Uterus (tissue), 3 donors: ENCODE measurements at regions not wholly inside any gene's neighbourhood (a gene's known extent, or its start where the extent isn't known, plus 50 kb on each side); places are given as distances from the start of the nearest gene placed in this dataset.

Experiments
- DNase-seq, 2 donors: peaks; one replicate each; pipeline ENCODE4 v3.0.0-alpha.2; 2019 to 2020
- H3K27ac ChIP-seq, 2 donors: fragments of 200-600 bp; sonication (generic); 1 replicate in 1 of 2; 2 replicates in 1 of 2; pipeline ENCODE4 v1.5.1; 2016 to 2018
- H3K27me3 ChIP-seq, 2 donors: fragments of 200-600 bp; sonication (generic); one replicate each; pipeline ENCODE4 v1.5.1; 2018 to 2019; ENCODE audit warnings: control low read depth in 1 of 2
- H3K36me3 ChIP-seq, 2 donors: fragments of 200-600 bp; sonication (generic); one replicate each; pipeline ENCODE4 v1.5.1; 2019; ENCODE audit warnings: control low read depth in 1 of 2
- H3K4me1 ChIP-seq, 2 donors: fragments of 200-600 bp; sonication (generic); one replicate each; pipeline ENCODE4 v1.5.1; 2018 to 2019; ENCODE audit warnings: control low read depth in 1 of 2
- H3K4me3 ChIP-seq, 2 donors: fragments of 200-600 bp; sonication (generic); 1 replicate in 1 of 2; 2 replicates in 1 of 2; pipeline ENCODE4 v1.5.1; 2018 to 2019; ENCODE audit warnings: mild to moderate bottlenecking in 1 of 2
- H3K9me3 ChIP-seq, 2 donors: fragments of 200-600 bp; sonication (generic); one replicate each; pipeline ENCODE4 v1.5.1; 2019; ENCODE audit warnings: control low read depth in 1 of 2
- CTCF ChIP-seq, 4 experiments: fragments of 200-600 bp in 2 of 4; fragments of 450-650 bp in 2 of 4; sonication (generic) in 2 of 4; IDR thresholded peaks; one replicate each; pipeline ENCODE4 v1.5.1; 2016 to 2019; ENCODE audit warnings: antibody characterized with exemption in 4 of 4, mild to moderate bottlenecking in 2 of 4, moderate library complexity in 1 of 4
- POLR2A ChIP-seq, 2 donors: fragments of 450-650 bp; IDR thresholded peaks; one replicate each; pipeline ENCODE4 v1.6.1; 2016; ENCODE audit warnings: antibody characterized with exemption in 2 of 2, mild to moderate bottlenecking in 1 of 2, moderate library complexity in 1 of 2
- intact Hi-C: fragments of 100-400 bp; cut with DNase I; formaldehyde crosslinking; loops from one replicate; pipeline ENCODE4 v1.15.1; 2023; ENCODE audit warnings: low total_unique reads
- donor health status: DM: yes; HTN: yes; CAD: no.

- Histone ChIP-seq H3K27ac (no peak overlapping the region), H3K36me3 (no peaks in the 10 kb centered on the region), H3K4me1 (no peaks in the 10 kb centered on the region), H3K9me3 (no peaks in the 10 kb centered on the region), H3K4me3 (no peak overlapping the region), H3K27me3 (no peaks in the 10 kb centered on the region)
- DNase-seq = no peak
- TF ChIP-seq CTCF (IDR thresholded peaks at IDR 0.05) (no peak), POLR2A (IDR thresholded peaks at IDR 0.05) (no peak)
- intact Hi-C loops = no loop called here
These were observed 120.6 kb upstream of the CDKN3 start for GRCh38 chr14:54275997-54276725.

DNA sequence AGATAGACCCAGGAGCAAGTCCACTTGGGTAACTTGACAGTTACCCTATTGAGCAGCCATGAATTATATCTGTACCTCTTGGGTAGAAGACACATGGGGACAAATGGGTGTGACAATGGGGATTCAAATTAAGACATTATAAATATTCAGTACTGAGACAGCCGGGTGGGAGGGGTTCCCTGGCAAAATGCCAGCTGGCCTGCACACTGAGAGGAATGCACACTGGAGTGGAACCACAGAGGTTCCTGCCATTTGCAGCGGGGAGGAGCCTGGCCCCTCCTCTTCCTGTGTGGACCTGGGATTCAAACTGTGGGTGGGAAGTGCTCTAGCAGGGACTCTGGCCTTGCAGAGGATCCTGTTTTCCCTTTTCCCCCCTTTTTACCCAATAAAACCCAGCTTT is 118.7 kb upstream of the CDKN3 start:
- Histone ChIP-seq H3K36me3 (no peaks in the 10 kb centered on the region), H3K4me3 (no peak overlapping the region), H3K9me3 (no peaks in the 10 kb centered on the region), H3K4me1 (no peaks in the 10 kb centered on the region), H3K27me3 (no peaks in the 10 kb centered on the region), H3K27ac (no peak overlapping the region)
- intact Hi-C loops = no loop called here
- TF ChIP-seq CTCF (IDR thresholded peaks at IDR 0.05) (no peak), POLR2A (IDR thresholded peaks at IDR 0.05) (no peak)
- DNase-seq = no peak

- Histone ChIP-seq H3K9me3 (no peaks in the 10 kb centered on the region), H3K27ac (no peak overlapping the region), H3K4me1 (no peaks in the 10 kb centered on the region), H3K36me3 (no peaks in the 10 kb centered on the region), H3K27me3 (no peaks in the 10 kb centered on the region), H3K4me3 (no peak overlapping the region)
- TF ChIP-seq CTCF (IDR thresholded peaks at IDR 0.05) = no peak
- no peak for TF ChIP-seq POLR2A (IDR thresholded peaks at IDR 0.05)
- intact Hi-C loops = no loop called here
- no peak for DNase-seq
These were observed 118.0 kb upstream of the CDKN3 start for GRCh38 chr14:54278665-54279295.

DNA sequence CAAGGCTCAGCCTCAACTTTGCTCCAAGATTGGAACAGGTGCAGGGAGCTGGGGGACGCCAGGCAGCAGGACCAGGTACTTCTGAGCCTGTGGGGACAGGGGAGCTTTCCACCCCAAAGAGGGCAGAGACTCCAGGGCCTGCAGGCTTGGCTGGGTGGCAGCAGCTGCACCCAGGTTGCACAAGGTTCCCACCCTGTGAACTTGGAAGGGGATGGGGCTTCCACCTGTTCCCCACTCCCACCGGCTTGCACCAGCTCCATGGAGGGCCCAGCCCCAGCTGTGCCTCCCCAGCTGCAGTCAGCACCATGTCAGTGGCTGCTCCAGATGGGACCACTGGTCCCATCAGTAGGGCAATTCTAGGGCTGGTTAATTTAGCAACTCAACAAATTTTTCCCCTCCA is 114.0 kb upstream of the CDKN3 start:
- Histone ChIP-seq H3K4me1 (no peaks in the 10 kb centered on the region), H3K27me3 (no peaks in the 10 kb centered on the region), H3K27ac (no peak overlapping the region), H3K4me3 (no peak overlapping the region), H3K9me3 (no peaks in the 10 kb centered on the region), H3K36me3 (no peaks in the 10 kb centered on the region)
- no peak for TF ChIP-seq CTCF (IDR thresholded peaks at IDR 0.05)
- TF ChIP-seq POLR2A (IDR thresholded peaks at IDR 0.05) = no peak
- intact Hi-C loops = no loop called here
- DNase-seq = no peak

GRCh38 chr14:54285030-54285429 is 111.8 kb upstream of the CDKN3 start:
- H3K27ac ChIP-seq = no peak overlapping the region
- no peaks in the 10 kb centered on the region for H3K9me3 ChIP-seq
- H3K4me3 ChIP-seq = no peak overlapping the region
- no peak for DNase-seq
- H3K36me3 ChIP-seq = no peaks in the 10 kb centered on the region
- no peaks in the 10 kb centered on the region for H3K4me1 ChIP-seq
- TF ChIP-seq CTCF (IDR thresholded peaks at IDR 0.05) (no peak), POLR2A (IDR thresholded peaks at IDR 0.05) (no peak)
- intact Hi-C loops = no loop called here
- H3K27me3 ChIP-seq = no peaks in the 10 kb centered on the region
